Memory B cell (primary cell): ENCODE measurements at regions not wholly inside any gene's neighbourhood (a gene's known extent, or its start where the extent isn't known, plus 50 kb on each side); places are given as distances from the start of the nearest gene placed in this dataset.
"Not testable (repeated sequence)": the region's sequence is repeated elsewhere in the genome, so short reads cannot be mapped to it uniquely, and the experiment has no call there.

Experiments used
- ATAC-seq: fragments of 150-1000 bp; cut with Tn5 transposase; 2 replicates; pipeline ENCODE4 v1.10.0; 2021; ENCODE audit warnings: low read depth, mild to moderate bottlenecking, moderate library complexity
- DNase-seq, 2 donors: peaks; one replicate each; pipeline ENCODE4 v3.0.0; 2022; ENCODE audit warnings: low spot score in 2 of 2
- H3K27ac Mint-ChIP-seq: one replicate; pipeline ENCODE4 v1.8.0; 2022; ENCODE audit warnings: mild to moderate bottlenecking, moderate library complexity, mixed read lengths
- H3K27me3 Mint-ChIP-seq: one replicate; pipeline ENCODE4 v1.8.0; 2022; ENCODE audit warnings: mixed read lengths
- H3K36me3 Mint-ChIP-seq: one replicate; pipeline ENCODE4 v1.8.0; 2022; ENCODE audit warnings: mild to moderate bottlenecking, mixed read lengths
- H3K4me1 Mint-ChIP-seq: one replicate; pipeline ENCODE4 v1.8.0; 2022; ENCODE audit warnings: mixed read lengths
- H3K4me3 Mint-ChIP-seq: one replicate; pipeline ENCODE4 v1.8.0; 2022; ENCODE audit warnings: mild to moderate bottlenecking, moderate library complexity, mixed read lengths
- H3K9me3 Mint-ChIP-seq: one replicate; pipeline ENCODE4 v1.8.0; 2022; ENCODE audit warnings: mixed read lengths

GRCh38 chrX:115968436-115969252 is 201.9 kb upstream of the AGTR2 start:
- no peak for ATAC-seq
- no peaks in the 10 kb centered on the region for H3K27me3 Mint-ChIP-seq
- H3K27ac Mint-ChIP-seq, result no peak overlapping the region
- peaks cover 1% of the 10 kb centered on the region for H3K9me3 Mint-ChIP-seq
- H3K4me1 Mint-ChIP-seq, result no peaks in the 10 kb centered on the region
- no peak for DNase-seq
- no peak overlapping the region for H3K4me3 Mint-ChIP-seq
- H3K36me3 Mint-ChIP-seq, result no peaks in the 10 kb centered on the region

GRCh38 chrX:115970718-115971117 is 199.8 kb upstream of the AGTR2 start:
- no peak for ATAC-seq
- no peak overlapping the region for H3K27ac Mint-ChIP-seq

GRCh38 chrX:115972717-115973116 is 197.8 kb upstream of the AGTR2 start:
- Mint-ChIP-seq H3K4me1 (no peaks in the 10 kb centered on the region), H3K4me3 (no peak overlapping the region), H3K9me3 (peaks cover 6% of the 10 kb centered on the region), H3K27me3 (no peaks in the 10 kb centered on the region), H3K27ac (no peak overlapping the region), H3K36me3 (no peaks in the 10 kb centered on the region)
- ATAC-seq (no peak), DNase-seq (no peak)

More at GRCh38 chrX:115970718-115971117, 199.8 kb upstream of the AGTR2 start:
- DNase-seq, result no peak
- H3K9me3 Mint-ChIP-seq, result peaks cover 5% of the 10 kb centered on the region
- H3K4me1 Mint-ChIP-seq, result no peaks in the 10 kb centered on the region
- H3K27me3 Mint-ChIP-seq, result no peaks in the 10 kb centered on the region
- H3K36me3 Mint-ChIP-seq, result no peaks in the 10 kb centered on the region
- no peak overlapping the region for H3K4me3 Mint-ChIP-seq

- Mint-ChIP-seq H3K4me3 (no peak overlapping the region), H3K9me3 (peaks cover 6% of the 10 kb centered on the region), H3K4me1 (no peaks in the 10 kb centered on the region), H3K27ac (no peak overlapping the region), H3K27me3 (no peaks in the 10 kb centered on the region), H3K36me3 (no peaks in the 10 kb centered on the region)
- DNase-seq (no peak), ATAC-seq (no peak)
Observed at GRCh38 chrX:115978068-115978467, 192.5 kb upstream of the AGTR2 start.

- not testable (repeated sequence) for H3K4me3 Mint-ChIP-seq, ATAC-seq, H3K4me1 Mint-ChIP-seq, H3K36me3 Mint-ChIP-seq, H3K9me3 Mint-ChIP-seq, DNase-seq, H3K27ac Mint-ChIP-seq, H3K27me3 Mint-ChIP-seq
Observed at GRCh38 chrX:115983148-115983547, 187.4 kb upstream of the AGTR2 start.

GRCh38 chrX:115987464-115987863 is 183.1 kb upstream of the AGTR2 start:
- not testable (repeated sequence) for H3K4me1 Mint-ChIP-seq, ATAC-seq, H3K27me3 Mint-ChIP-seq, H3K36me3 Mint-ChIP-seq, DNase-seq, H3K9me3 Mint-ChIP-seq, H3K27ac Mint-ChIP-seq, H3K4me3 Mint-ChIP-seq

GRCh38 chrX:115988825-115989224 is 181.7 kb upstream of the AGTR2 start:
- Mint-ChIP-seq H3K27ac (no peak overlapping the region), H3K9me3 (peaks cover 6% of the 10 kb centered on the region), H3K4me1 (no peaks in the 10 kb centered on the region), H3K27me3 (no peaks in the 10 kb centered on the region), H3K4me3 (no peak overlapping the region), H3K36me3 (no peaks in the 10 kb centered on the region)
- DNase-seq (no peak), ATAC-seq (no peak)

- DNase-seq, result no peak
- Mint-ChIP-seq H3K4me3 (no peak overlapping the region), H3K27me3 (no peaks in the 10 kb centered on the region), H3K36me3 (no peaks in the 10 kb centered on the region), H3K4me1 (no peaks in the 10 kb centered on the region), H3K27ac (no peak overlapping the region), H3K9me3 (peaks cover 6% of the 10 kb centered on the region)
- no peak for ATAC-seq
Observed at GRCh38 chrX:115989686-115990085, 180.9 kb upstream of the AGTR2 start.

GRCh38 chrX:116009346-116009745 is 161.2 kb upstream of the AGTR2 start:
- no peak for ATAC-seq

GRCh38 chrX:116009861-116010710 is 160.5 kb upstream of the AGTR2 start:
- Mint-ChIP-seq H3K27me3 (no peaks in the 10 kb centered on the region), H3K4me1 (peaks cover 4% of the 10 kb centered on the region), H3K4me3 (no peak overlapping the region), H3K9me3 (peaks cover 15% of the 10 kb centered on the region), H3K36me3 (peaks cover 6% of the 10 kb centered on the region), H3K27ac (no peak overlapping the region)
- DNase-seq, result no peak
- no peak for ATAC-seq

More at GRCh38 chrX:116009346-116009745, 161.2 kb upstream of the AGTR2 start:
- no peak overlapping the region for H3K27ac Mint-ChIP-seq
- H3K4me1 Mint-ChIP-seq, result peaks cover 4% of the 10 kb centered on the region
- H3K9me3 Mint-ChIP-seq, result peaks cover 13% of the 10 kb centered on the region
- peaks cover 6% of the 10 kb centered on the region for H3K36me3 Mint-ChIP-seq
- DNase-seq, result no peak
- no peaks in the 10 kb centered on the region for H3K27me3 Mint-ChIP-seq
- H3K4me3 Mint-ChIP-seq, result no peak overlapping the region

- DNase-seq (no peak), ATAC-seq (no peak)
- Mint-ChIP-seq H3K27me3 (no peaks in the 10 kb centered on the region), H3K36me3 (peaks cover 6% of the 10 kb centered on the region), H3K27ac (no peak overlapping the region), H3K4me1 (peaks cover 4% of the 10 kb centered on the region), H3K9me3 (peaks cover 15% of the 10 kb centered on the region), H3K4me3 (no peak overlapping the region)
Observed at GRCh38 chrX:116010939-116011338, 159.6 kb upstream of the AGTR2 start.

- H3K36me3 Mint-ChIP-seq, result no peaks in the 10 kb centered on the region
- H3K4me1 Mint-ChIP-seq, result no peaks in the 10 kb centered on the region
- no peak overlapping the region for H3K27ac Mint-ChIP-seq
- DNase-seq, result no peak
- no peaks in the 10 kb centered on the region for H3K27me3 Mint-ChIP-seq
- peaks cover 5% of the 10 kb centered on the region for H3K9me3 Mint-ChIP-seq
- no peak overlapping the region for H3K4me3 Mint-ChIP-seq
- ATAC-seq, result no peak
Observed at GRCh38 chrX:116031331-116031730, 139.2 kb upstream of the AGTR2 start.
